ENCODE measurements at regions not wholly inside any gene's neighbourhood (a gene's known extent, or its start where the extent isn't known, plus 50 kb on each side); places are given as distances from the start of the nearest gene placed in this dataset.

- Mint-ChIP-seq H3K9me3 (no peaks in the 10 kb centered on the region), H3K36me3 (ENCODE audit: low read depth) (no peaks in the 10 kb centered on the region), H3K27me3 (no peaks in the 10 kb centered on the region), H3K4me3 (no peak overlapping the region), H3K27ac (no peak overlapping the region), H3K4me1 (peaks cover 17% of the 10 kb centered on the region)
- ATAC-seq (no peak), DNase-seq (no peak)
Observed at GRCh38 chr9:4921449-4921848, 63.6 kb upstream of the JAK2 start.

- no peaks in the 10 kb centered on the region for H3K9me3 Mint-ChIP-seq
- peaks cover 22% of the 10 kb centered on the region for H3K4me1 Mint-ChIP-seq
- H3K4me3 Mint-ChIP-seq: no peak overlapping the region
- no peaks in the 10 kb centered on the region for H3K27me3 Mint-ChIP-seq
- H3K27ac Mint-ChIP-seq: no peak overlapping the region
- DNase-seq: no peak
- H3K36me3 Mint-ChIP-seq (ENCODE audit: low read depth): no peaks in the 10 kb centered on the region
- no peak for ATAC-seq
Observed at GRCh38 chr9:4922101-4922500, 63.0 kb upstream of the JAK2 start.

GRCh38 chr9:4922730-4923129 lies 62.3 kb upstream of the JAK2 start:
- Mint-ChIP-seq H3K4me1 (peaks cover 28% of the 10 kb centered on the region), H3K4me3 (no peak overlapping the region), H3K9me3 (no peaks in the 10 kb centered on the region), H3K27ac (no peak overlapping the region), H3K36me3 (ENCODE audit: low read depth) (no peaks in the 10 kb centered on the region), H3K27me3 (no peaks in the 10 kb centered on the region)
- DNase-seq: no peak
- no peak for ATAC-seq

GRCh38 chr9:4923141-4923540 lies 61.9 kb upstream of the JAK2 start:
- ATAC-seq (no peak), DNase-seq (no peak)
- Mint-ChIP-seq H3K36me3 (ENCODE audit: low read depth) (no peaks in the 10 kb centered on the region), H3K4me1 (peaks cover 28% of the 10 kb centered on the region), H3K9me3 (no peaks in the 10 kb centered on the region), H3K27ac (no peak overlapping the region), H3K4me3 (no peak overlapping the region), H3K27me3 (no peaks in the 10 kb centered on the region)

GRCh38 chr9:4923580-4924544 lies 61.2 kb upstream of the JAK2 start:
- H3K27me3 Mint-ChIP-seq: no peaks in the 10 kb centered on the region
- H3K27ac Mint-ChIP-seq: no peak overlapping the region
- DNase-seq (no peak), ATAC-seq (peak; percentile 33)
- H3K9me3 Mint-ChIP-seq: no peaks in the 10 kb centered on the region
- no peaks in the 10 kb centered on the region for H3K36me3 Mint-ChIP-seq (ENCODE audit: low read depth)
- H3K4me1 Mint-ChIP-seq: peaks cover 28% of the 10 kb centered on the region
- no peak overlapping the region for H3K4me3 Mint-ChIP-seq

- Mint-ChIP-seq H3K4me1 (peaks cover 28% of the 10 kb centered on the region), H3K4me3 (no peak overlapping the region), H3K27me3 (no peaks in the 10 kb centered on the region), H3K36me3 (ENCODE audit: low read depth) (no peaks in the 10 kb centered on the region), H3K27ac (no peak overlapping the region), H3K9me3 (no peaks in the 10 kb centered on the region)
- ATAC-seq (no peak), DNase-seq (no peak)
Observed at GRCh38 chr9:4926239-4926638, 58.8 kb upstream of the JAK2 start.

- ATAC-seq (no peak), DNase-seq (no peak)
- H3K9me3 Mint-ChIP-seq: no peaks in the 10 kb centered on the region
- no peak overlapping the region for H3K27ac Mint-ChIP-seq
- no peak overlapping the region for H3K4me3 Mint-ChIP-seq
- H3K36me3 Mint-ChIP-seq (ENCODE audit: low read depth): no peaks in the 10 kb centered on the region
- peaks cover 28% of the 10 kb centered on the region for H3K4me1 Mint-ChIP-seq
- no peaks in the 10 kb centered on the region for H3K27me3 Mint-ChIP-seq
Observed at GRCh38 chr9:4927043-4927471, 58.0 kb upstream of the JAK2 start.

- H3K27me3 Mint-ChIP-seq: no peaks in the 10 kb centered on the region
Observed at GRCh38 chr9:4927701-4928100, 57.4 kb upstream of the JAK2 start.

GRCh38 chr9:4929917-4930316 lies 55.2 kb upstream of the JAK2 start:
- Mint-ChIP-seq H3K4me1 (peaks cover 22% of the 10 kb centered on the region), H3K4me3 (no peak overlapping the region), H3K9me3 (no peaks in the 10 kb centered on the region), H3K36me3 (ENCODE audit: low read depth) (no peaks in the 10 kb centered on the region), H3K27me3 (no peaks in the 10 kb centered on the region), H3K27ac (no peak overlapping the region)
- DNase-seq (no peak), ATAC-seq (no peak)

More at GRCh38 chr9:4927701-4928100, 57.4 kb upstream of the JAK2 start:
- H3K4me3 Mint-ChIP-seq: no peak overlapping the region
- no peak overlapping the region for H3K27ac Mint-ChIP-seq
- H3K4me1 Mint-ChIP-seq: peaks cover 28% of the 10 kb centered on the region
- no peaks in the 10 kb centered on the region for H3K36me3 Mint-ChIP-seq (ENCODE audit: low read depth)
- no peaks in the 10 kb centered on the region for H3K9me3 Mint-ChIP-seq
- DNase-seq (no peak), ATAC-seq (no peak)

GRCh38 chr9:4932681-4933080 lies 52.4 kb upstream of the JAK2 start:
- Mint-ChIP-seq H3K27me3 (no peaks in the 10 kb centered on the region), H3K4me3 (no peak overlapping the region), H3K36me3 (ENCODE audit: low read depth) (no peaks in the 10 kb centered on the region), H3K9me3 (no peaks in the 10 kb centered on the region), H3K4me1 (peaks cover 26% of the 10 kb centered on the region), H3K27ac (no peak overlapping the region)
- DNase-seq: no peak
- ATAC-seq: no peak

- Mint-ChIP-seq H3K4me1 (peaks cover 30% of the 10 kb centered on the region), H3K27me3 (no peaks in the 10 kb centered on the region), H3K36me3 (ENCODE audit: low read depth) (no peaks in the 10 kb centered on the region), H3K27ac (no peak overlapping the region), H3K4me3 (no peak overlapping the region), H3K9me3 (no peaks in the 10 kb centered on the region)
- DNase-seq (no peak), ATAC-seq (no peak)
Observed at GRCh38 chr9:4933177-4933576, 51.9 kb upstream of the JAK2 start.

- H3K4me3 Mint-ChIP-seq: no peak overlapping the region
- peaks cover 37% of the 10 kb centered on the region for H3K4me1 Mint-ChIP-seq
- H3K27ac Mint-ChIP-seq: no peak overlapping the region
- no peaks in the 10 kb centered on the region for H3K36me3 Mint-ChIP-seq (ENCODE audit: low read depth)
- DNase-seq: no peak
- H3K9me3 Mint-ChIP-seq: no peaks in the 10 kb centered on the region
- no peaks in the 10 kb centered on the region for H3K27me3 Mint-ChIP-seq
- ATAC-seq: no peak
Observed at GRCh38 chr9:4933861-4934260, 51.2 kb upstream of the JAK2 start.

- no peaks in the 10 kb centered on the region for H3K9me3 Mint-ChIP-seq
- DNase-seq: no peak
- no peak overlapping the region for H3K27ac Mint-ChIP-seq
- no peak for ATAC-seq
- peaks cover 50% of the 10 kb centered on the region for H3K4me1 Mint-ChIP-seq
- no peak overlapping the region for H3K4me3 Mint-ChIP-seq
- no peaks in the 10 kb centered on the region for H3K36me3 Mint-ChIP-seq (ENCODE audit: low read depth)
- no peaks in the 10 kb centered on the region for H3K27me3 Mint-ChIP-seq
Observed at GRCh38 chr9:4935001-4935672, 49.9 kb upstream of the JAK2 start.

Data from activated naive CD8-positive, alpha-beta T cell treated with anti-CD3 and anti-CD28 coated beads, Interleukin-2, amount 50 U/mL, for 24 hours (primary cell).